Right atrium auricular region (tissue), 2 donors: ENCODE measurements at regions not wholly inside any gene's neighbourhood (a gene's known extent, or its start where the extent isn't known, plus 50 kb on each side); places are given as distances from the start of the nearest gene placed in this dataset.

ENCODE experiments used
- DNase-seq: peaks from one replicate; pipeline ENCODE4 v3.0.0-alpha.2; 2019; ENCODE audit warnings: low spot score
- H3K27ac ChIP-seq, 2 donors: fragments of 200-600 bp; sonication (generic); 1 replicate in 1 of 2; 2 replicates in 1 of 2; pipeline ENCODE4 v1.5.1; 2016 to 2019
- H3K27me3 ChIP-seq, 2 donors: fragments of 200-600 bp; sonication (generic); one replicate each; pipeline versions ENCODE4 v1.5.1 to v1.6.0; 2017 to 2019
- H3K36me3 ChIP-seq: fragments of 200-600 bp; sonication (generic); one replicate; pipeline ENCODE4 v1.5.1; 2016
- H3K4me1 ChIP-seq, 2 donors: fragments of 200-600 bp; sonication (generic); one replicate each; pipeline versions ENCODE4 v1.5.1 to v1.6.0; 2017 to 2019
- H3K4me3 ChIP-seq, 2 donors: fragments of 200-600 bp; sonication (generic); 1 replicate in 1 of 2; 2 replicates in 1 of 2; pipeline ENCODE4 v1.5.1; 2017 to 2019; ENCODE audit warnings: mild to moderate bottlenecking in 1 of 2, moderate library complexity in 1 of 2
- H3K9me3 ChIP-seq, 2 donors: fragments of 200-600 bp; sonication (generic); one replicate each; pipeline ENCODE4 v1.5.1; 2019
- CTCF ChIP-seq, 2 donors: fragments of 200-600 bp; sonication (generic); IDR thresholded peaks; one replicate each; pipeline ENCODE4 v1.5.1; 2019; ENCODE audit warnings: antibody characterized with exemption in 2 of 2

- no peak for TF ChIP-seq CTCF (IDR thresholded peaks at IDR 0.05)
- Histone ChIP-seq H3K36me3 (no peaks in the 10 kb centered on the region), H3K27ac (no peak overlapping the region), H3K27me3 (no peaks in the 10 kb centered on the region), H3K9me3 (no peaks in the 10 kb centered on the region), H3K4me1 (no peaks in the 10 kb centered on the region), H3K4me3 (no peak overlapping the region)
- DNase-seq: no peak
Observed at GRCh38 chr19:28492621-28493020, 720.3 kb downstream of the UQCRFS1 start.

GRCh38 chr19:28492201-28492600 is 720.8 kb downstream of the UQCRFS1 start:
- Histone ChIP-seq H3K4me3 (no peak overlapping the region), H3K4me1 (no peaks in the 10 kb centered on the region), H3K36me3 (no peaks in the 10 kb centered on the region), H3K27ac (no peak overlapping the region), H3K27me3 (no peaks in the 10 kb centered on the region), H3K9me3 (no peaks in the 10 kb centered on the region)
- DNase-seq: no peak
- no peak for TF ChIP-seq CTCF (IDR thresholded peaks at IDR 0.05)

- H3K27me3 ChIP-seq: no peaks in the 10 kb centered on the region
- TF ChIP-seq CTCF (IDR thresholded peaks at IDR 0.05): no peak
- DNase-seq: no peak
- no peaks in the 10 kb centered on the region for H3K36me3 ChIP-seq
- no peak overlapping the region for H3K4me3 ChIP-seq
- no peaks in the 10 kb centered on the region for H3K4me1 ChIP-seq
- H3K9me3 ChIP-seq: no peaks in the 10 kb centered on the region
- no peak overlapping the region for H3K27ac ChIP-seq
Observed at GRCh38 chr19:28489776-28490175, 723.2 kb downstream of the UQCRFS1 start.

- Histone ChIP-seq H3K36me3 (no peaks in the 10 kb centered on the region), H3K27me3 (no peaks in the 10 kb centered on the region), H3K4me3 (no peak overlapping the region), H3K9me3 (no peaks in the 10 kb centered on the region), H3K27ac (no peak overlapping the region), H3K4me1 (no peaks in the 10 kb centered on the region)
- DNase-seq: no peak
- no peak for TF ChIP-seq CTCF (IDR thresholded peaks at IDR 0.05)
Observed at GRCh38 chr19:28489126-28489660, 723.8 kb downstream of the UQCRFS1 start.

- Histone ChIP-seq H3K27me3 (no peaks in the 10 kb centered on the region), H3K36me3 (no peaks in the 10 kb centered on the region), H3K4me1 (no peaks in the 10 kb centered on the region), H3K4me3 (no peak overlapping the region), H3K27ac (no peak overlapping the region), H3K9me3 (no peaks in the 10 kb centered on the region)
- DNase-seq: no peak
- no peak for TF ChIP-seq CTCF (IDR thresholded peaks at IDR 0.05)
Observed at GRCh38 chr19:28487999-28488398, 725.0 kb downstream of the UQCRFS1 start.

GRCh38 chr19:28486926-28487325 is 726.0 kb downstream of the UQCRFS1 start:
- Histone ChIP-seq H3K27ac (no peak overlapping the region), H3K36me3 (no peaks in the 10 kb centered on the region), H3K4me3 (no peak overlapping the region), H3K27me3 (no peaks in the 10 kb centered on the region), H3K9me3 (no peaks in the 10 kb centered on the region), H3K4me1 (no peaks in the 10 kb centered on the region)
- no peak for TF ChIP-seq CTCF (IDR thresholded peaks at IDR 0.05)
- no peak for DNase-seq
